Right ventricle myocardium superior (tissue), 1 donor: ENCODE measurements at regions not wholly inside any gene's neighbourhood (a gene's known extent, or its start where the extent isn't known, plus 50 kb on each side); places are given as distances from the start of the nearest gene placed in this dataset.
"Not testable (repeated sequence)": the region's sequence is repeated elsewhere in the genome, so short reads cannot be mapped to it uniquely, and the experiment has no call there.

ENCODE experiments used
- ATAC-seq: fragments of 200-7000 bp; cut with Tn5 transposase; one replicate; pipeline ENCODE4 v1.9.1; 2020; ENCODE audit warnings: mild to moderate bottlenecking; ENCODE audit not compliant: poor library complexity
- DNase-seq: peaks from one replicate; pipeline ENCODE4 v3.0.0-alpha.2; 2020
- intact Hi-C: fragments of 100-400 bp; cut with DNase I; formaldehyde crosslinking; loops from one replicate; pipeline ENCODE4 v1.11.2; 2022
- donor health status: DM: no; HTN: yes; CAD: no; lungs with severe emphysema.

DNA sequence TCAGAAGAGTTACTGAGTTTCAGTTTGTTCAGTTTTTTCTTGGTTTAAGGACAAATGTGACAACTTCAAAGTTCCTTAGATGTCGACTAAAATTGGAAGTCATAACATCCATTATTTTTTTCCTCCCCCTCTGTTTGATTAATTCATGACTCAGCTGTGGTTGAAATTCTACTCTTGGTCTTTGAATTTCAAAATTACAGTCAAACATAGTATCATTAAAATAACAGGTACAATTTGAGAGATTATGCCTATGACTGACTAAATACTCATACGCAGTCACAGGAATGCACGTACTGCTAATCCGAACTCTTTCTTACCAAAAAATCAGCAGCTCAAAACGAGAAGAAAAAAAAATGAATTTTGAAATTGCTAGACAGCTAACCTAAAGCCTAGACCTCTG, 1434.8 kb downstream of the RAPGEF2 start:
- no peak for DNase-seq
- ATAC-seq: no peak
- intact Hi-C loops: no loop called here

DNA sequence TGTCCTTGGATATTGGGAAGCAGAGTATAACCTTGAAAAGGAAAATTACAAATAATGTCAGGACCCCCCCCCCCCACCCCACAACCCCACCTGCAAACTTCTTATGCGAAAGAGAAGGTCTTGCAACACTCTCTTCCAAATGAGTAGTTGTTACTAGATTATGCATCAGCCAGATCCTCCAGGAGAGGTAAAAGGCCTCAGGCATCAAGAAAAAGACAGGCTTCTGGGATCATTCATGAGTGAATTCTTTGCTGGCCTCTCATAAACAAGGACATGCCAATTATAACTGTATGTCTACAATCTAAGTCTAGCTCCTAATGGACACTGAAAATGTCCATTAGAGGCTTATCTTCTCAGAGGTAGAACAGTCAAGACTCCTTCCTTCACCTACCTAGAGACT, 1443.3 kb downstream of the RAPGEF2 start:
- DNase-seq: no peak
- intact Hi-C loops: no loop called here
- no peak for ATAC-seq

DNA sequence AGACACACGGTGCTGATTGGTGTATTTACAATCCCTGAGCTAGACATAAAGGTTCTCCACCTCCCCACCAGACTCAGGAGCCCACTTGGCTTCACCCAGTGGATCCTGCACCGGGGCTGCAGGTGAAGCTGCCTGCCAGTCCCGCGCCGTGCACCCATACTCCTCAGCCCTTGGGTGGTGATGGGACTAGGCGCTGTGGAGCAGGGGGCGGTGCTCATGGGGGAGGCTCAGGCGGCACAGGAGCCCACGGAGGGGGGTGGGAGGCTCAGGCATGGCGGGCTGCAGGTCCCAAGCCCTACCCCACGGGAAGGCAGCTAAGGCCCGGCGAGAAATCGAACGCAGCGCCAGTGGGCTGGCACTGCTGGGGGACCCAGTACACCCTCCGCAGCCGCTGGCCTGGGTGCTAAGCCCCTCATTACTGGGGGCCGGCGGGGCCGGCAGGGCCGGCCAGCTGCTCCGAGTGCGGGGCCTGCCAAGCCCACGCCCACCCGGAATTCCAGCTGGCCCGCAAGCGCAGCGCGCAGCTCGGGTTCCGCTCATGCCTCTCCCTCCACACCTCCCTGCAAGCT, 1447.2 kb downstream of the RAPGEF2 start:
- intact Hi-C loops, ATAC-seq, DNase-seq: not testable (repeated sequence)

- intact Hi-C loops: no loop called here
- ATAC-seq (no peak), DNase-seq (no peak)
Measured at GRCh38 chr4:160562661-160563060, 1459.8 kb downstream of the RAPGEF2 start.

DNA sequence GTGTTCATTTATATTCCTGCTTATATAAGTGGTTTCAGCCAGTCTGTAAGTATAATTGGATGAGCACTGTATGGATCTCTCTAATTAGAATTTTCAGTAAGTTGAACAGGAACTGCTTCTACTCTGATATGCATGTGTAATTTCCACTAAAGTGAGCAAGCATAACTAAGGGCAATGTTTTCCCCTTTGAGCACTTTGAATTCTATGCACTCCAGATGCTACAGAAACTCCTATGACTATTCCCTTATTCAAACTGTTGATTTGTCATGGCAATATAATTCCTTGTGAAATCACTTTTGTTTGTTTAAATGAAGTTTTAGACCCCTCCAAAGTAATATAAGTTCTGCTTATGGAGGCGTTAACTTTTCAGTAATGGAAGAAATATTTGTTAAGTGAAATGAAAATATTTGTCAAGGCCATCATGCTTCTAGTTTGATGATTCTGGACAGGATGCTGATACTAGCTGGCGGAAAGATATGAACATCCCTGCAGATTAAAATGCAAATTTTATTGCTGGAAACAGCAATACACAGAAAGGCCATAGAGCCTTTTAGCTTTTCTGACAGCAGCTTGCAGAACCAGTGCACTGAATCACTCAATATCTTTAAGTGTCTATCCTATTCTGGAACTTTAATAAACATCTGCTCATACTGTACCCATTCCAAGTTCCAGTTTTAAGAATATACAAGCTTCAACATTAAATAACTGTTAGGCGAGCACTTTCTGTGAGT, 1460.8 kb downstream of the RAPGEF2 start:
- DNase-seq: no peak
- intact Hi-C loops: no loop called here
- ATAC-seq: no peak

- DNase-seq (no peak), ATAC-seq (no peak)
- intact Hi-C loops: no loop called here
Measured at GRCh38 chr4:160567634-160568033, 1464.8 kb downstream of the RAPGEF2 start.

GRCh38 chr4:160570271-160570670, 1467.4 kb downstream of the RAPGEF2 start:
- no peak for DNase-seq
- intact Hi-C loops: no loop called here
- ATAC-seq: no peak

GRCh38 chr4:160574272-160574671, 1471.4 kb downstream of the RAPGEF2 start:
- ATAC-seq, DNase-seq, intact Hi-C loops: not testable (repeated sequence)

DNA sequence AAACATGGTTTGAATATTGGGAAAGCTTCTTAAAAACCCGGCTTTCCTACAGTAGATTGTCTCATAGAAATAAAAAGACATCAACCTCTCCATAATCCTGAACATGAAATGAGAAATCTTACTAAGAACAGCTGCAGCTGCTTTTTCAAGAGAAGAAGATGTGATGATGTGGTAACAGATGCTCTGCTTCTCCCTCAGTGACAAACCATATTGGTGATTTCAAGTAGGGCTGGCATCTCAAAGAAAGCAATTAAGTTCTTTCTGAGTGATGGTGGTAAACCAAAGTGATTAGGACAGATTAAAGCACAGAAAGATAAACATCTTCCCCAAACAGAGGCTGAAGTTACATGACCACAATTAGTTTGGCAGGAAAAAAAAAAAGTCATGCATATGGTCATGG, 1477.7 kb downstream of the RAPGEF2 start:
- DNase-seq: no peak
- intact Hi-C loops: no loop called here
- no peak for ATAC-seq

- intact Hi-C loops: no loop called here
- DNase-seq (no peak), ATAC-seq (no peak)
Measured at GRCh38 chr4:160592258-160592657, 1489.4 kb downstream of the RAPGEF2 start.

- no peak for ATAC-seq
- intact Hi-C loops: no loop called here
- DNase-seq: no peak
Measured at GRCh38 chr4:160595646-160596045, 1492.8 kb downstream of the RAPGEF2 start.

DNA sequence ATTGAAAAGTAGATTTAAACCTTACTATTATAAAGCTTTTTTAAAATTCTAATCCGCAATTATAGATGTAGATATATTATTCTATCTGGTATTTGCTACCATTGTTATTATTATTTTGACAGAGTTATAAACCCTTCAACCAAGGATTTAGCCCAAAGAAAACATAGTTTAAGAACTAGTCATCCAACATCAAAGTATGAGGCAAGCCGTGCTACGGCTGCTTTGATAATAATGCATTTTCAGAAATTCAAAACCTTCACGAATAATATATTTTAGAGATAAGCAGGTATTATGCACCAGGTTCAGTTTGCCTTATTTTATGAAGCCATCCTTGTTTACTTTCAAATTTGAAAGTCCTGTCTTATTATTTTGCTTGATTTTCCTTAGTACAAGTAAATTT, 1501.7 kb downstream of the RAPGEF2 start:
- no peak for DNase-seq
- ATAC-seq: no peak
- intact Hi-C loops: no loop called here

- DNase-seq: no peak
- ATAC-seq: no peak
- intact Hi-C loops: no loop called here
Measured at GRCh38 chr4:160611181-160611580, 1508.3 kb downstream of the RAPGEF2 start.

DNA sequence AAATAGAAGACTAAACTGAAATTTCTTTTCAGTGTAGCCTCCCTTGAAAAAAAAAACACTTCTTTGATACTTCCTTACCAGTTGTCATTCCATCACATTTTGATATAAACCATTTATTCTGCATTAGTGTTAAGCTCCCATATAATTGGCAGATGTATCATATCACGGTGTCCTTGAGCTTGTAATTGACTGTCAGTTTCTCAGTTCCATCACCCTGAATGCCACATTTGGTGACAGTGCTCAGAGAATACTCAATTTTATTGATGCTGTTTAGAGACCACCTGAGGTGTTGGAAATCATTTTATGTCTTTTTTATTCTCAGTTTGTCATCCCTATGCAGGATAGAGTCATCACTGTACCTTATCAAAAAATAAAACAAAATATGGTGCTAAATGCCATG, 1528.2 kb downstream of the RAPGEF2 start:
- no peak for ATAC-seq
- no peak for DNase-seq

GRCh38 chr4:160652790-160653189, 1511.0 kb downstream of the FSTL5 start:
- intact Hi-C loops: no loop called here
- no peak for DNase-seq
- ATAC-seq: no peak

More for the DNA sequence above, 1528.2 kb downstream of the RAPGEF2 start:
- intact Hi-C loops: no loop called here

GRCh38 chr4:160675550-160675949, 1488.2 kb downstream of the FSTL5 start:
- DNase-seq (no peak), ATAC-seq (no peak)
- intact Hi-C loops: no loop called here

DNA sequence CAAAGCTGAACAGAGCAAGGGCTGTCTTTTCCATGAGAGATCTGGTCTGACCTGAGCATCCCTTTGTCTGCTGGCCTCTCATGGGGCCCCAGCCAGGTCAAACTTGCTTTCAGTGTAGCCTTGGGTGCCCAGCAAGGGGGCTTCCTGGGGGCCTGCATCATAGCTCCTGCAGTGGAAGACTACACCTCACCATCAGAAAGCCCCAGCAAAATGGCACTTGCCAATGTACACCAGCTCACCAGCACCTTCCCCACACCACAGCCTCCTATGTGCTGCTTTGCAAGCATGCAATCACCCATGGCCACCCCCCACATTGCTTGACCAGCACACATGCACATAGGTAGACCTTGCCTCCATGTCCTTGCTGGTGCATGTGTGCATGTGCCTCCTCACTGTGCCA, 1478.1 kb downstream of the FSTL5 start:
- DNase-seq: no peak
- intact Hi-C loops: no loop called here
- ATAC-seq: no peak

- ATAC-seq: no peak
- DNase-seq: no peak
- intact Hi-C loops: no loop called here
Measured at GRCh38 chr4:160701671-160702070, 1462.1 kb downstream of the FSTL5 start.

DNA sequence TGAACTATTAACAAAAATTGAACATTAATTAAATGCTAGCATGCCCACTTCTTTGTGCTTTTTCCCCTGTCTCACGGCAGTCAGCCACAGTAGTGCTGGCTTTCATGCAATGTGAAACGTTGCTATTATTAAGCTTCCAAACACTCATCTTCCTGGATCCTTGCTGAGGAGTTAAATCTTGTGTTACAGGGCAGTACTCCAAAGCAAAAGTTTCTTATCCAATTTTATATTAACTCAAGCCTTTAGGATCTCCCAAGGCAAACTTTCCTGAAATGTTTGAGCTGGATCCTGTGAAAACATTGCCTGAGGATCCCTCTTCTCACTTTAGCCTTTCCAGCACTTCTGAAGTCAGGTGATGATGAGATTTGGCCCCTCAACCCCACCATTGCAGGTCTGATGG, 1454.8 kb downstream of the FSTL5 start:
- DNase-seq (no peak), ATAC-seq (no peak)
- intact Hi-C loops: no loop called here

DNA sequence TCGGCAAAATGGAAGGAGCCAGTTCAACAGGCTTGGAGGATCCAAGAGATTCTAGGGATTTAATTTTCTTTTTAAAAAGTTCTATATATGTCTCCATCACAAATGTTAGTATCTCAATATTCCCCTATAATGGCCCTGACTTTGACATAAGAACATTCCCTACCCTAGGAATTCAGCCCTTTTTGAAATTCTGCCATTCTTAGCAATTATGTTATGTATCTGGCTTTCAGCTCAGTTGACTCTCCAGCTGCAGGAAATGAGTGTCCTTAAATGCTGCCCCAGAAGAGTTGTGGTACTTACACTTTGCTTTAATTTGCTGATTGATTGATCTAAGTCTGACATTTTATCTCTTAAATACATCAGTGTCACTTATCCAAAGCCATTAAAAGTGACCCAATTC, 1454.3 kb downstream of the FSTL5 start:
- intact Hi-C loops: no loop called here
- no peak for DNase-seq

DNA sequence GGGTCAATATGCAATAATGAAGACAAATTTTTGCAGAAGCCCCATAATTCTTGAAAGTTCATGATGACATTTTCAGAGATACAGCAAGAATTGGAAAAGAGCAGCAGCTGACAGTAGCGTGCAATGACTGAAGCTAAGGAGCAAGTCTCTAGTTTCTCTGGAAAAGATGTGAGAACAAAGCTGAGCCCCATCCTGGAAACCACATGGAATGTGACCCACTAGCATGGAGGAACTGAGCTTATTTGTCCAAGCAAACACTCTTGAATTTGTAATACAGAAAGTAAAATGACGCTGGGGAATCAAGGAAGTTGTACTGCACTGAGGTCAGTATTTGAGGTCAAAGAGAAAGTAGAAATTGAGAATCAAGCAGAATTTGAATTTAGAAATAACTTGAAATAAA, 1447.2 kb downstream of the FSTL5 start:
- intact Hi-C loops: no loop called here
- ATAC-seq (no peak), DNase-seq (no peak)

More for the DNA sequence above, 1454.3 kb downstream of the FSTL5 start:
- ATAC-seq: no peak
